Caco-2 (cell line): ENCODE measurements at regions not wholly inside any gene's neighbourhood (a gene's known extent, or its start where the extent isn't known, plus 50 kb on each side); places are given as distances from the start of the nearest gene placed in this dataset.

ENCODE experiments used
- BruUV-seq: library from RNA; stranded (reverse); fragments of 400-500 nt; replicated peaks from 2 replicates; lab custom pipeline; 2021; lab: Mats Ljungman, UMichigan
- CTCF ChIA-PET: fragments of 300-600 bp; sonication (Branson Sonifier 250); formaldehyde crosslinking; loops from one replicate; lab custom pipeline; 2022; ENCODE audit warnings: antibody characterized with exemption; lab: Charles Lee
- POLR2A ChIA-PET: fragments of 300-600 bp; sonication (Branson Sonifier 250); formaldehyde crosslinking; loops from one replicate; lab custom pipeline; 2022; ENCODE audit warnings: antibody characterized with exemption; lab: Charles Lee
- DNase-seq, 2 experiments: peaks; one replicate each; pipeline versions ENCODE4 v3.0.0 to v3.0.0-alpha.2; 2020 to 2022
- H3K27me3 ChIP-seq: replicated peaks from 2 replicates; pipeline ENCODE4 v1.6.0; 2011; ENCODE audit warnings: low read length; ENCODE audit not compliant: control insufficient read depth, insufficient read depth
- H3K36me3 ChIP-seq: 2 replicates; pipeline ENCODE4 v1.5.1; 2011; ENCODE audit warnings: low read length; ENCODE audit not compliant: control insufficient read depth, insufficient read depth
- H3K4me1 ChIP-seq: fragments of 250-450 bp; sonication (Bioruptor Pico); 2 replicates; pipeline ENCODE4 v1.5.1; 2020; ENCODE audit warnings: mild to moderate bottlenecking
- H3K4me3 ChIP-seq: 2 replicates; pipeline ENCODE4 v1.5.1; 2011; ENCODE audit warnings: low read depth, mild to moderate bottlenecking, control low read depth, low read length
- H3K9me3 ChIP-seq: fragments of 250-450 bp; sonication (Bioruptor Pico); 2 replicates; pipeline ENCODE4 v1.5.1; 2020; ENCODE audit warnings: mild to moderate bottlenecking, moderate library complexity
- H3K27ac Mint-ChIP-seq: one replicate; pipeline ENCODE4 v1.8.0; 2022; ENCODE audit warnings: mixed read lengths; ENCODE audit not compliant: unreplicated experiment
- H3K27me3 Mint-ChIP-seq: one replicate; pipeline ENCODE4 v1.8.0; 2022; ENCODE audit warnings: mixed read lengths; ENCODE audit not compliant: insufficient read depth, unreplicated experiment
- H3K36me3 Mint-ChIP-seq: one replicate; pipeline ENCODE4 v1.8.0; 2022; ENCODE audit warnings: mild to moderate bottlenecking, mixed read lengths; ENCODE audit not compliant: insufficient read depth, unreplicated experiment
- H3K4me1 Mint-ChIP-seq: one replicate; pipeline ENCODE4 v1.8.0; 2022; ENCODE audit warnings: low read depth, mixed read lengths; ENCODE audit not compliant: unreplicated experiment
- H3K4me3 Mint-ChIP-seq: one replicate; pipeline ENCODE4 v1.8.0; 2022; ENCODE audit warnings: mild to moderate bottlenecking, moderate library complexity, mixed read lengths; ENCODE audit not compliant: unreplicated experiment
- H3K9me3 Mint-ChIP-seq: one replicate; pipeline ENCODE4 v1.8.0; 2022; ENCODE audit warnings: mixed read lengths; ENCODE audit not compliant: unreplicated experiment
- CTCF ChIP-seq, 2 experiments: fragments of 200-600 bp in 1 of 2; IDR thresholded peaks; 1 replicate in 1 of 2; 2 replicates in 1 of 2; pipeline versions ENCODE4 v1.5.1 to v1.8.0; 2011 to 2022; ENCODE audit warnings: antibody characterized with exemption in 1 of 2, control low read depth in 1 of 2, inconsistent platforms in 1 of 2, low read depth in 1 of 2, low read length in 1 of 2, mild to moderate bottlenecking in 1 of 2, moderate library complexity in 1 of 2; ENCODE audit not compliant: insufficient read depth in 1 of 2, severe bottlenecking in 1 of 2, unreplicated experiment in 1 of 2
- intact Hi-C: fragments of 100-400 bp; cut with micrococcal nuclease; formaldehyde crosslinking; loops from one replicate; pipeline ENCODE4 v1.10.0; 2022; ENCODE audit not compliant: unreplicated experiment

GRCh38 chr10:133033742-133034048 is 54.0 kb upstream of the ADGRA1 start:
- no TSS peak for BruUV-seq
- Histone ChIP-seq H3K27me3 (no peaks in the 10 kb centered on the region), H3K36me3 (no peaks in the 10 kb centered on the region), H3K4me3 (no peak overlapping the region), H3K4me1 (peaks cover 40% of the 10 kb centered on the region), H3K9me3 (peaks cover 15% of the 10 kb centered on the region)
- DNase-seq, result no peak
- ChIA-PET POLR2A (no interaction called here), CTCF (interaction anchor here (1.6 kb wide), 1 partner anchor 34 kb away, joined by 3 read pairs; no protein-coding TSS in a partner anchor)
- peaks cover 22% of the 10 kb centered on the region for H3K9me3 Mint-ChIP-seq
- H3K27me3 Mint-ChIP-seq, result no peaks in the 10 kb centered on the region
- TF ChIP-seq CTCF (IDR thresholded peaks at IDR 0.05; ENCODE audit: insufficient read depth in 1 of 2, low read depth in 1 of 2, low read length in 1 of 2, severe bottlenecking in 1 of 2, unreplicated experiment in 1 of 2), result no peak
- peak overlapping the region; percentile 91 for H3K27ac Mint-ChIP-seq
- H3K36me3 Mint-ChIP-seq, result peaks cover 29% of the 10 kb centered on the region
- H3K4me1 Mint-ChIP-seq, result peaks cover 22% of the 10 kb centered on the region
- intact Hi-C loops, result no loop called here
- H3K4me3 Mint-ChIP-seq, result no peak overlapping the region

GRCh38 chr10:133032976-133033741 is 54.6 kb upstream of the ADGRA1 start:
- no peak for DNase-seq
- no TSS peak for BruUV-seq
- ChIA-PET CTCF (no interaction called here), POLR2A (no interaction called here)
- Histone ChIP-seq H3K9me3 (peaks cover 15% of the 10 kb centered on the region), H3K4me3 (no peak overlapping the region), H3K4me1 (peaks cover 40% of the 10 kb centered on the region), H3K36me3 (no peaks in the 10 kb centered on the region), H3K27me3 (no peaks in the 10 kb centered on the region)
- peaks cover 22% of the 10 kb centered on the region for H3K4me1 Mint-ChIP-seq
- H3K27me3 Mint-ChIP-seq, result no peaks in the 10 kb centered on the region
- peak overlapping the region; percentile 91 for H3K27ac Mint-ChIP-seq
- H3K9me3 Mint-ChIP-seq, result peaks cover 22% of the 10 kb centered on the region
- no peak for TF ChIP-seq CTCF (IDR thresholded peaks at IDR 0.05; ENCODE audit: insufficient read depth in 1 of 2, low read depth in 1 of 2, low read length in 1 of 2, severe bottlenecking in 1 of 2, unreplicated experiment in 1 of 2)
- no peak overlapping the region for H3K4me3 Mint-ChIP-seq
- peaks cover 29% of the 10 kb centered on the region for H3K36me3 Mint-ChIP-seq
- intact Hi-C loops, result no loop called here

GRCh38 chr10:133032231-133032630 is 55.5 kb upstream of the ADGRA1 start:
- intact Hi-C loops, result no loop called here
- Mint-ChIP-seq H3K9me3 (peaks cover 13% of the 10 kb centered on the region), H3K4me3 (peak overlapping the region; percentile 43), H3K27ac (peak overlapping the region; percentile 72), H3K27me3 (no peaks in the 10 kb centered on the region), H3K36me3 (peaks cover 29% of the 10 kb centered on the region), H3K4me1 (peaks cover 27% of the 10 kb centered on the region)
- no peak for TF ChIP-seq CTCF (IDR thresholded peaks at IDR 0.05; ENCODE audit: insufficient read depth in 1 of 2, low read depth in 1 of 2, low read length in 1 of 2, severe bottlenecking in 1 of 2, unreplicated experiment in 1 of 2)
- ChIA-PET CTCF (no interaction called here), POLR2A (no interaction called here)
- Histone ChIP-seq H3K27me3 (no peaks in the 10 kb centered on the region), H3K4me1 (peaks cover 40% of the 10 kb centered on the region), H3K36me3 (no peaks in the 10 kb centered on the region), H3K4me3 (no peak overlapping the region), H3K9me3 (peaks cover 12% of the 10 kb centered on the region)
- BruUV-seq, result no TSS peak
- no peak for DNase-seq
